Stimulated activated CD8-positive, alpha-beta memory T cell treated with anti-CD3 and anti-CD28 coated beads, Interleukin-12 subunit alpha, Interleukin-12 subunit beta, amount 100 ng/mL, for 1 hour (primary cell): ENCODE measurements at regions not wholly inside any gene's neighbourhood (a gene's known extent, or its start where the extent isn't known, plus 50 kb on each side); places are given as distances from the start of the nearest gene placed in this dataset.
"Not testable (repeated sequence)": the region's sequence is repeated elsewhere in the genome, so short reads cannot be mapped to it uniquely, and the experiment has no call there.

Experiments
- DNase-seq: peaks from one replicate; pipeline ENCODE4 v3.0.0-alpha.2; 2020; ENCODE audit warnings: low read depth

GRCh38 chr1:30250338-30250983, 472.9 kb downstream of the MATN1 start:
- no peak for DNase-seq

GRCh38 chr1:30249446-30250337, 473.7 kb downstream of the MATN1 start:
- no peak for DNase-seq

GRCh38 chr1:30248774-30249173, 474.6 kb downstream of the MATN1 start:
- DNase-seq: no peak

- DNase-seq: no peak
Observed at GRCh38 chr1:30248373-30248772, 475.0 kb downstream of the MATN1 start.

GRCh38 chr1:30244801-30245200, 478.6 kb downstream of the MATN1 start:
- no peak for DNase-seq

DNA sequence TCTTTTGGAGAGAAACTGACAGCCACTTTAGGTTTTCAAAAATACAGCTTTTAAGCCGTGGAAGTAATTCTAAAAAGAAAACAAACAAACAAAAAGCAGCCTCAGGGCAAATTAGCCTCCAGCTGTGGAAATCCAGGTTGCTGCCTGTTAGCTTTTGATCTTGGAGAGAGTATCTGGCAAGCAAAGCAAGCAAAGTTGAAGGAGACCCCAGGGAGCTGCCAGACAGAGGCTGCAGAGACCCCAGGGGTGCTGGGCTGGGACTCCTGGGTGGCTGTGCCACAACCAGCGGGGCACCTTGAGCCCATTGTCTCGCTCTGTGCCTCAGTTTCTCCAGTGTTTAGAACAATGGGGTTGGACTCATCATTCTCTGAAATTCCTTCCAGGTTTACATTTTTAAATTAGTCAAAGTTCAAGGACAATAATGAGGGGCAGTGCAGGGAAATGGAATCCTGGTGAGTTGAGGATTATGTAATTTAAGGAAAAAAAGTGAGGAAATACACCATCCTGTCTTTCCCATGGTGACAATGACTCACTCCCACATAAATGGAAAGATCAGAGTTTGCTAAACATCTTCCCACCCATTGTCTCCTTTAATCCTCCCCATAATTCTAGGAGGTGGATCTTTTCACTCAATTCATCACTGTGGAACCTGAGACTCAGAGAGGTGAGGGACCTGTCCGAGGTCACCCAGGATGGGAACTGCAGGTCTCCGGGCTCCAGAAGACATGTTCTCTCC, 480.5 kb downstream of the MATN1 start:
- DNase-seq: no peak

DNA sequence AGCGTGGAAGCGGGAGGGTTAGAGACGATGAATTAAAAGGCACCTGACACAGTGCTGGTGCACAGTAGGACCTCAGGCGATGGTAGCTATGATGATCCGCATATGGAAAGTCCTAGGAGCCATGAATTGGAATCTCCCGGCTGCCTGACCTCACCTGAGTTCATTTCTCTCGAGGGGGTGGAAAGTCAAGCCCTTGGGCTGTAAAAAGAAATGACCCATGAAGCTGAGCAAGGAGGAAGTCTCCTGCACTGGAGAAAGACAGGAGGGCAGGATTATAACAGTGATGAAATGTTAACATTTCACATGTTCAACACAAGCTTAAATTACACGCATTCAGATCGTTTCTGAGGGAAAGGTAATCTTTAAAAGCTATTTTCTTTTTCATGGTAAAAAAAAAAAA, 481.2 kb downstream of the MATN1 start:
- no peak for DNase-seq

DNA sequence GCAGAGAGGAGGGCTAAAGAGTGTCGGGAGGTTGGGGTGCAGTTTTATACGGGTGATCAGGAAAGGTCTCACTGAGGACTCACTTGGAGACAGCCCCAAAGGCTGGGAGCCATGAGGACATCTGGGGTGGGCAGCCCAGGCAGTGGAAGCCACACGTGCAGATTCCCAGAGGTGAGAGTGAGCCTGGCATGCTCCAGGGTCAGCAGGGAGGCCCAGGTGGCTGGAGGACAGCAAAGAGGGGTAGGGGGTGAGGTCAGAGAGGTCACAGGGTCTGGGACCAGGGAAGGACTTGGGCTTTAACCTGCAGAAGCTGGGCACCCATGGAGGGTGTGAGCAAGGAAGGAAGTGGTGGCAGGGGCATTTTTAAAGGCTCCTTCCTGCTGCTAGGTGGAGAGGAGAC, 481.7 kb downstream of the MATN1 start:
- DNase-seq: no peak

DNA sequence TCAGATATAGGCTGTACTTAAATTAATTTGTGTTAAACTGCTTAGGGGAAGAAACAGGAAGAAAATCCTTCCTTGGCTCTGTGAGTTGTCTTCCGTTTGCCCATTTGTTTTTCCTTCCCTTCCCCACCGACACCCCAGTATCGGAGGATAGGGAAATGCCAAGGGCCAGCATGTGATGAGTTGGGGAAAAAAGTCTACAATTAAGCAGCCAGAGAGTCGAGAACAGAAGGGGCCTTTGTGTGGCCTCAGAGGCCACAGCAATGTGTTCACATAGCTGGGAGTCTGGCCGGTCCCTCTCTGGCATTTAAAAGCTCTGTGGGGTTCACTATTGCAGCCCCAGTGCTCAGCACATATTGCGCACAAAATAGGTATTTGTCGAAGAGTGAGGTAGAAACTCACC, 489.3 kb downstream of the MATN1 start:
- DNase-seq: no peak

DNA sequence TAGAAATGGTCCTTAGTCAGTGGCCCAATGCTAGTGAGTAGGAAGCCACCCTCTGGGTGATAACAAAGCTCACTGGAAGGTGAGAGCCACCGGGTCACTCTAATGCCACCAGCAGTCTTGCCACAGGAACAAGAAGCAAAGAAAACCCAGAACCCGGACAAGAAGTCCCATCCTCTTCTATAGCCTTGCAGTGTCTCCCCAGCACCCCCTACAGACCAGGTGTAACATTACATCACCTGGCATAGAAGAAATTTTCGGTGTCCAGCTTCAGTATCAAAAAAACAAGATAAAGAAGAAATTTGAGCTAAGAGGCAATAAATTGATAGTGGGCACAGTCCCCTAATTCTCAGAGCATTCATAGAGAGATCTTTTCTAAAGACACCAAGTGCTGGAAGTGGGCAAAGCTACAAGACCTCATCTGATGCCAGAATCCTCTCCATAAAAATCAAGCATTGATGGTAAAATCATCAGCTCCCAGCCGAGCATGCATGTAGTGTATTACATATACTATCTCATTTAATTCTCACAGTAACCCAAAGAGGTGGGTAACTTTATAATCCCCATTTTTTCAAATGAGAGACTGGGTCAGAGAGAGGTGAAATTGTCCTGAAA, 491.0 kb downstream of the MATN1 start:
- DNase-seq: no peak

GRCh38 chr1:30229960-30230359, 493.4 kb downstream of the MATN1 start:
- DNase-seq: no peak

GRCh38 chr1:30229557-30229956, 493.8 kb downstream of the MATN1 start:
- no peak for DNase-seq

- no peak for DNase-seq
Observed at GRCh38 chr1:30226648-30227047, 496.7 kb downstream of the MATN1 start.

- DNase-seq: no peak
Observed at GRCh38 chr1:30225357-30225756, 498.0 kb downstream of the MATN1 start.

- no peak for DNase-seq
Observed at GRCh38 chr1:30219675-30220074, 503.7 kb downstream of the MATN1 start.

- no peak for DNase-seq
Observed at GRCh38 chr1:30218438-30218837, 504.9 kb downstream of the MATN1 start.

DNA sequence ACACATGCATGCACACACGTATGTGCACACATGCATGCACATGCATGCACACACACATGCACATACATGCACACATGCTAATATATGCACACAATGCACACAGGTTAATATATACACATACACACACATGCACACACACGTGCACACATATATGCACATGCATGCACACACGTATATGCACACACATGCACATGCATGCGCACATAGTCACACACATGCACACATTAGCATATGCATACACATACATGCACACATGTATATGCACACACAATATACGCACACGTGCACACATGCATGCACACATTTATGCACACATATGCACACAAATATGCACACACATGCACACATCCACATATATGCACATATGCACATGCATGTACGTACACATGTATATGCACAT, 506.8 kb downstream of the MATN1 start:
- no peak for DNase-seq

DNA sequence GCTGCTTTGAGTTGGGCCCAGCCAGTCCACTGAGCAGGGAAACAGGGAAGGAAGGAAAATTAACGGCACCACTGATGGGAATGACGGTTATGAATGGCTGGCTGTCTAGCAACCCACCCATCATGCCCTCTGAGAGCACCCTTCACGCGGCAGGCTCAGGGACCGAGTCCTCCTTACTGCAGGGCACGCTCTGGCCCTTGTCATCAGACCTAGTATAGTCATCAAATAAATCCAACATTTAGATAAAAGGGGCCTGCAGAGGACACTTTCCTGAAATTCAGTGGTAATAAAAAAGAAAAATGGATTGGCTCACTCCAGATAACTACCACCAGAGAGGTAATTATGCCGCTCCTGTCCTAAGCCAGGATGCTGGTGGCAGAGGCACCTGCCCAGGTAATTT, 509.4 kb downstream of the MATN1 start:
- DNase-seq: no peak

DNA sequence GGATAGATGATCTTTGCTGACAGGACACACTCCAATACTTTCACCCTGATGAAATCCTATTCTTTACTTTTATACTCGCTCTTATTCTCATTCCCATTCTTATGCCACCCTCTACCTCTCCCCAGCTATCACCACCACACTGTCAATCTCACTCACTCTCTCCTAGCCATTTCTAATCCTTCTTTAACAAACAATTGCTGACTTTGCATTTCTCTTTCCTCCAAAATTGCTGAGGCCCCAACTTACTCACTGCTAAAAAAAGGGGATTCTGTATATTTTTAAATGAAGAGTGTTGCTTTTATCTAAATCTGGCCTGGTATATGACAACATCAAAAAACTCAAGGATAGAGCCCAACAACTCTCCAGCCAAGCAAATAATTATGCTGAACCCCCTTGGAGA, 515.4 kb downstream of the MATN1 start:
- not testable (repeated sequence) for DNase-seq

- DNase-seq: not testable (repeated sequence)
Observed at GRCh38 chr1:30206631-30207030, 516.8 kb downstream of the MATN1 start.

DNA sequence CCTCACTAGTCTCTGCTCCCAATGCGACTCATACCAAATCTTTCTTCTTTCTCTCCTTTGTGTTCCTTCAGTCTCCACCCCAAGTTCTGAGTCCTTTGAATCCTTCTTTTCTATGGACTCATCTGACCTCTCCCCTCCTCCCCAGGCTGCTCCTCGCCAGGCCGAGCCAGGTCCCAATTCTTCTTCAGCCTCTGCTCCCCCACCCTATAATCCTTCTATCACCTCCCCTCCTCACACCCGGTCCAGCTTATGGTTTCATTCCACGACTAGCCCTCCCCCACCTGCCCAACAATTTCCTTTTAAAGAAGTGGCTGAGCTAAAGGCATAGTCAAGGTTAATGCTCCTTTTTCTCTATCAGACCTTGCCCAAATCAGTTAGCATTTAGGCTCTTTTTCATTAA, 518.5 kb downstream of the MATN1 start:
- not testable (repeated sequence) for DNase-seq

- DNase-seq: no peak
Observed at GRCh38 chr1:30201015-30201414, 522.4 kb downstream of the MATN1 start.
